ENCODE measurements at regions not wholly inside any gene's neighbourhood (a gene's known extent, or its start where the extent isn't known, plus 50 kb on each side); places are given as distances from the start of the nearest gene placed in this dataset.
"Not testable (repeated sequence)": the region's sequence is repeated elsewhere in the genome, so short reads cannot be mapped to it uniquely, and the experiment has no call there.

DNA sequence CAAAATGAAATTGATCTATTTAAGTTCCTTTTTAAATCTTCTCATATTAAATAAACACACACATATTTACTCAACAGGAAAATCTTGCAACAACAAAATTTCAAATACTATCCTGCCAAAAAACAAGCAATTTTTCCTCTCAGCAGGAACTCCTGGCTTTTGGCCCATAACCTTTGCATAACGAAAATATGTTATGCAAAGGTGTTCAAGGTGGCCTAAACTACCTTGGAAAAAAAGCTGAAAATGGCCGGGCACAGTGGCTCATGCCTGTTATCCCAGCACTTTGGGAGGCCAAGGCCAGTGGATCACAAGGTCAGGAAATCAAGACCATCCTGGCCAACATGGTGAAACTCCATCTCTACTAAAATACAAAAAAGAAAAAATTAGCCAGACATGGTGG is 424.3 kb upstream of the ZNF337 start:
- TF ChIP-seq, protein P1, sequence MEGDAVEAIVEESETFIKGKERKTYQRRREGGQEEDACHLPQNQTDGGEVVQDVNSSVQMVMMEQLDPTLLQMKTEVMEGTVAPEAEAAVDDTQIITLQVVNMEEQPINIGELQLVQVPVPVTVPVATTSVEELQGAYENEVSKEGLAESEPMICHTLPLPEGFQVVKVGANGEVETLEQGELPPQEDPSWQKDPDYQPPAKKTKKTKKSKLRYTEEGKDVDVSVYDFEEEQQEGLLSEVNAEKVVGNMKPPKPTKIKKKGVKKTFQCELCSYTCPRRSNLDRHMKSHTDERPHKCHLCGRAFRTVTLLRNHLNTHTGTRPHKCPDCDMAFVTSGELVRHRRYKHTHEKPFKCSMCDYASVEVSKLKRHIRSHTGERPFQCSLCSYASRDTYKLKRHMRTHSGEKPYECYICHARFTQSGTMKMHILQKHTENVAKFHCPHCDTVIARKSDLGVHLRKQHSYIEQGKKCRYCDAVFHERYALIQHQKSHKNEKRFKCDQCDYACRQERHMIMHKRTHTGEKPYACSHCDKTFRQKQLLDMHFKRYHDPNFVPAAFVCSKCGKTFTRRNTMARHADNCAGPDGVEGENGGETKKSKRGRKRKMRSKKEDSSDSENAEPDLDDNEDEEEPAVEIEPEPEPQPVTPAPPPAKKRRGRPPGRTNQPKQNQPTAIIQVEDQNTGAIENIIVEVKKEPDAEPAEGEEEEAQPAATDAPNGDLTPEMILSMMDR (IDR thresholded peaks at IDR 0.05) = not testable (repeated sequence)
- not testable (repeated sequence) for TF ChIP-seq POLR2A, POLR2AphosphoS5 (IDR thresholded peaks at IDR 0.05)

Data from upper lobe of left lung (tissue), 4 donors.